ENCODE measurements at regions not wholly inside any gene's neighbourhood (a gene's known extent, or its start where the extent isn't known, plus 50 kb on each side); places are given as distances from the start of the nearest gene placed in this dataset.

GRCh38 chr3:43857361-43858293, 166.9 kb downstream of the ABHD5 start:
- TF ChIP-seq CTCF (conservative IDR thresholded peaks at IDR 0.05; ENCODE audit: low read depth, low read length): no peak
- no peak for TF ChIP-seq MAZ (IDR thresholded peaks at IDR 0.05; ENCODE audit: borderline replicate concordance, low read depth, low read length)
- TF ChIP-seq POLR2A (IDR thresholded peaks at IDR 0.05; ENCODE audit: low read depth, low read length): no peak
- no peak for TF ChIP-seq MXI1 (IDR thresholded peaks at IDR 0.05; ENCODE audit: borderline replicate concordance, low read depth, low read length)
- TF ChIP-seq BHLHE40 (IDR thresholded peaks at IDR 0.05; ENCODE audit: low read depth, low read length): no peak
- no peak for TF ChIP-seq RAD21 (IDR thresholded peaks at IDR 0.05; ENCODE audit: low read length)
- TF ChIP-seq USF2 (IDR thresholded peaks at IDR 0.05; ENCODE audit: low read depth, low read length): no peak
- no peak for TF ChIP-seq RCOR1 (IDR thresholded peaks at IDR 0.05; ENCODE audit: insufficient replicate concordance, low read length)
- TF ChIP-seq CEBPB (IDR thresholded peaks at IDR 0.05; ENCODE audit: low read depth, low read length): no peak
- no peak for TF ChIP-seq ELK1 (IDR thresholded peaks at IDR 0.05; ENCODE audit: borderline replicate concordance, low read depth, low read length)
- no peak for TF ChIP-seq FOS (IDR thresholded peaks at IDR 0.05; ENCODE audit: low read depth, low read length)
- TF ChIP-seq RFX5 (IDR thresholded peaks at IDR 0.05; ENCODE audit: low read depth, low read length): no peak
- TF ChIP-seq SMC3 (IDR thresholded peaks at IDR 0.05; ENCODE audit: low read depth, low read length): no peak

All from IMR-90 (cell line).